Calu3 (cell line): ENCODE measurements at regions not wholly inside any gene's neighbourhood (a gene's known extent, or its start where the extent isn't known, plus 50 kb on each side); places are given as distances from the start of the nearest gene placed in this dataset.
"Not testable (repeated sequence)": the region's sequence is repeated elsewhere in the genome, so short reads cannot be mapped to it uniquely, and the experiment has no call there.

ENCODE experiments used
- BruUV-seq: library from RNA; stranded (reverse); fragments of 400-500 nt; replicated peaks from 2 replicates; lab custom pipeline; 2021; lab: Mats Ljungman, UMichigan
- CTCF ChIA-PET: fragments of 300-600 bp; sonication (Branson Sonifier 250); formaldehyde crosslinking; loops from one replicate; lab custom pipeline; 2022; ENCODE audit warnings: antibody characterized with exemption; lab: Charles Lee
- DNase-seq: peaks from one replicate; pipeline ENCODE4 v3.0.0; 2022
- H3K27ac Mint-ChIP-seq: one replicate; pipeline ENCODE4 v1.8.0; 2022; ENCODE audit warnings: mixed read lengths; ENCODE audit not compliant: unreplicated experiment
- H3K27me3 Mint-ChIP-seq: one replicate; pipeline ENCODE4 v1.8.0; 2022; ENCODE audit warnings: mixed read lengths; ENCODE audit not compliant: unreplicated experiment
- H3K36me3 Mint-ChIP-seq: one replicate; pipeline ENCODE4 v1.8.0; 2022; ENCODE audit warnings: mild to moderate bottlenecking, moderate library complexity, mixed read lengths; ENCODE audit not compliant: insufficient read depth, unreplicated experiment
- H3K4me1 Mint-ChIP-seq: one replicate; pipeline ENCODE4 v1.8.0; 2022; ENCODE audit warnings: mild to moderate bottlenecking, low read depth, mixed read lengths; ENCODE audit not compliant: unreplicated experiment
- H3K4me3 Mint-ChIP-seq: one replicate; pipeline ENCODE4 v1.8.0; 2022; ENCODE audit warnings: mild to moderate bottlenecking, low read depth, moderate library complexity, mixed read lengths; ENCODE audit not compliant: unreplicated experiment
- H3K9me3 Mint-ChIP-seq: one replicate; pipeline ENCODE4 v1.8.0; 2022; ENCODE audit warnings: low read depth, mixed read lengths; ENCODE audit not compliant: unreplicated experiment
- intact Hi-C: fragments of 100-400 bp; cut with micrococcal nuclease; formaldehyde crosslinking; loops from one replicate; pipeline ENCODE4 v1.10.0; 2022; ENCODE audit not compliant: unreplicated experiment
- TF ChIP-seq, protein P1 (sequence below): fragments of 200-600 bp; IDR thresholded peaks from one replicate; pipeline ENCODE4 v1.8.0; 2022; ENCODE audit warnings: antibody characterized with exemption; ENCODE audit not compliant: unreplicated experiment

DNA sequence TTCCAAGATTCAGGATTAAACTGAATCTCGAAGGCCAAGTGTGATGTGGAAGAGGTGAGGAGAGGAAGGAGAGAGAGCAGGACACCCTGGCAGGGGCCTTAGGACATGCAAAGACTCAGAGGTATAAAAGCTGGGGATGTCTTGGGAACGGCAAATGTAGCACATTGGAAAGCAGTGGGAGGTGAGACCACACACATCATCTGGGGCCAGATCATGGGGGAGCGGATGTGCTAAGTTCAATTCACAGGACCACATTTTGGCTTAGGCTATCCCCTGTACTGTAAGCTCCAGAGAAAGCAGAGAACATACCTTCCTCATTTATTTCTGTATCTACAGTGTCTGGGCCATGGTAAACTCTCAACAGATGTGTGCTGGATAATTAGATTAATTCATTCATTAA is 59.5 kb upstream of the MBOAT1 start:
- intact Hi-C loops: no loop called here
- H3K4me3 Mint-ChIP-seq: no peak overlapping the region
- no peaks in the 10 kb centered on the region for H3K9me3 Mint-ChIP-seq
- CTCF ChIA-PET: interaction anchor here (1.2 kb wide), 1 partner anchor 145 kb away, joined by 3 read pairs; no protein-coding TSS in a partner anchor
- TF ChIP-seq, protein P1, sequence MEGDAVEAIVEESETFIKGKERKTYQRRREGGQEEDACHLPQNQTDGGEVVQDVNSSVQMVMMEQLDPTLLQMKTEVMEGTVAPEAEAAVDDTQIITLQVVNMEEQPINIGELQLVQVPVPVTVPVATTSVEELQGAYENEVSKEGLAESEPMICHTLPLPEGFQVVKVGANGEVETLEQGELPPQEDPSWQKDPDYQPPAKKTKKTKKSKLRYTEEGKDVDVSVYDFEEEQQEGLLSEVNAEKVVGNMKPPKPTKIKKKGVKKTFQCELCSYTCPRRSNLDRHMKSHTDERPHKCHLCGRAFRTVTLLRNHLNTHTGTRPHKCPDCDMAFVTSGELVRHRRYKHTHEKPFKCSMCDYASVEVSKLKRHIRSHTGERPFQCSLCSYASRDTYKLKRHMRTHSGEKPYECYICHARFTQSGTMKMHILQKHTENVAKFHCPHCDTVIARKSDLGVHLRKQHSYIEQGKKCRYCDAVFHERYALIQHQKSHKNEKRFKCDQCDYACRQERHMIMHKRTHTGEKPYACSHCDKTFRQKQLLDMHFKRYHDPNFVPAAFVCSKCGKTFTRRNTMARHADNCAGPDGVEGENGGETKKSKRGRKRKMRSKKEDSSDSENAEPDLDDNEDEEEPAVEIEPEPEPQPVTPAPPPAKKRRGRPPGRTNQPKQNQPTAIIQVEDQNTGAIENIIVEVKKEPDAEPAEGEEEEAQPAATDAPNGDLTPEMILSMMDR: no peak
- H3K27ac Mint-ChIP-seq: no peak overlapping the region
- no peak for DNase-seq
- no TSS peak for BruUV-seq
- H3K4me1 Mint-ChIP-seq: peaks cover 38% of the 10 kb centered on the region
- no peaks in the 10 kb centered on the region for H3K27me3 Mint-ChIP-seq
- no peaks in the 10 kb centered on the region for H3K36me3 Mint-ChIP-seq

DNA sequence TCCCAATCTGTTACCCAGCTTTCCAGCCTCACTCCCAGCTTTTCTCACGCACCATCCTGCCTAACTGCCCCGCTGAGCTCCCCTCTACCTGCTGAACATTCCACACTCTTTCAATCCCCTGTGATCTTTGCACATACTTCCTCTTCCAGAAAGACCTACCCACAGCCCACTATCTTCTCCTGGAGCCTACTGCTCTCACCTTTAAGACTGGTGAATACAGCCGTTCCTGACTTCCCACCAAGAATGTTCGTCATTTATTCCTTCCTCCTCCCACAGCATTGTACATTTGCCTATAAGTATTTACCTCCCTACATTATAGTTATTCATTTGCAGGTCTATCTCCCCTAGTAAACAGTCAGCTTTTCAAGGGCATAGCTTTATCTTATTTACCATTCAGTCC is 61.9 kb upstream of the MBOAT1 start:
- CTCF ChIA-PET: interaction anchor here (0.6 to 2.8 kb wide), 6 partner anchors 14 to 318 kb away, joined by 3 to 10 read pairs (median 4); no protein-coding TSS in a partner anchor
- H3K4me1 Mint-ChIP-seq: peaks cover 21% of the 10 kb centered on the region

DNA sequence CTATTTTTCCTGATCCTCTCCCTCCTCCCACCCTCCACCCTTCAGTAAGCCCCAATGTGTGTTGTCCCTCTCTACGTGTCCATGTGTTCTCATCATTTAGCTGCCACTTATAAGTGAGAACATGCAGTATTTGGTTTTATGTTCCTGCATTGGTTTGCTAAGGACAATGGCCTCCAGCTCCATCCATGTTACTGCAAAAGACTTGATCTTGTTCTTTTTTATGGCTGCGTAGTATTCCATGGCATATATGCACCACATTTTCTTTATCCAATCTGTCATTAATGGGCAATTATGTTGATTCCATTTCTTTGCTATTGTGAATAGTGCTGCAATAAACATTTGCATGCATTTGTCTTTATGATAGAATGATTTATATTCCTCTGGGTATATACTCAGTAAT is 63.6 kb upstream of the MBOAT1 start:
- intact Hi-C loops: loop anchor here (2.0 kb wide), 2 partner anchors 39 to 73 kb away; no protein-coding TSS in a partner anchor
- not testable (repeated sequence) for DNase-seq
- peaks cover 21% of the 10 kb centered on the region for H3K4me1 Mint-ChIP-seq

More for the DNA sequence above, 61.9 kb upstream of the MBOAT1 start:
- DNase-seq: peak; percentile 46
- Mint-ChIP-seq H3K9me3 (no peaks in the 10 kb centered on the region), H3K4me3 (peak overlapping the region; percentile 12), H3K36me3 (no peaks in the 10 kb centered on the region), H3K27ac (peak overlapping the region; percentile 37), H3K27me3 (no peaks in the 10 kb centered on the region)
- intact Hi-C loops: loop anchor here (1.0 to 2.0 kb wide), 3 partner anchors 37 to 71 kb away; no protein-coding TSS in a partner anchor
- TF ChIP-seq, protein P1: no peak
- no TSS peak for BruUV-seq

DNA sequence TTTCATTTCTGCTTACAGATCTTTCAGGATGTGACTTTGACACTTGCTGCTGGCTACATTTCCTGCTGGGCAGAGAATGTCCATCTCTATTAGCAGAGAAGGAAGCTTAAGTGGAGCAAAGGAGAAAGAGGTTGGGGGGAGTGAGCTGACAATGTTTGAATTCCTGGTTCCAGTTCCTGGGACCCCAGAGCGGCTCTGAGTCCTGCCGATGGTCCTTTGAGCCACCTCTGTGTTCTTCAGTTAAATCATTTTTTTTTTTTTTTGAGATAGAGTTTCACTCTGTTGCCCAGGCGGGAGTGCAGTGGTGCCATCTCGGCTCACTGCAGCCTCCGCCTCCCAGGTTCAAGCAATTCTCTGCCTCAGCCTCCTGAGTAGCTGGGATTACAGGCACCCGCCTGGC is 65.5 kb upstream of the MBOAT1 start:
- DNase-seq, H3K9me3 Mint-ChIP-seq, H3K27me3 Mint-ChIP-seq, intact Hi-C loops, H3K27ac Mint-ChIP-seq, H3K36me3 Mint-ChIP-seq, H3K4me3 Mint-ChIP-seq, BruUV-seq: not testable (repeated sequence)
- CTCF ChIA-PET: interaction anchor here (0.7 to 2.1 kb wide), 3 partner anchors 41 to 151 kb away, joined by 3 to 5 read pairs (median 5); no protein-coding TSS in a partner anchor
- H3K4me1 Mint-ChIP-seq: peaks cover 12% of the 10 kb centered on the region

More for the DNA sequence above, 63.6 kb upstream of the MBOAT1 start:
- H3K4me3 Mint-ChIP-seq, H3K27me3 Mint-ChIP-seq, H3K27ac Mint-ChIP-seq, BruUV-seq, H3K9me3 Mint-ChIP-seq, H3K36me3 Mint-ChIP-seq: not testable (repeated sequence)
- CTCF ChIA-PET: interaction anchor here (0.6 to 2.4 kb wide), 2 partner anchors 9 to 39 kb away, joined by 3 to 10 read pairs; no protein-coding TSS in a partner anchor

GRCh38 chr6:20279051-20279450 is 66.8 kb upstream of the MBOAT1 start:
- Mint-ChIP-seq H3K27me3 (no peaks in the 10 kb centered on the region), H3K4me3 (no peak overlapping the region), H3K4me1 (peaks cover 7% of the 10 kb centered on the region), H3K27ac (no peak overlapping the region), H3K9me3 (peaks cover 12% of the 10 kb centered on the region), H3K36me3 (no peaks in the 10 kb centered on the region)
- BruUV-seq: no TSS peak
- DNase-seq: no peak
- intact Hi-C loops: no loop called here
- CTCF ChIA-PET: interaction anchor here (0.9 to 2.1 kb wide), 2 partner anchors 42 to 67 kb away, joined by 3 to 5 read pairs; partner anchors contain the start of gene MBOAT1
- TF ChIP-seq, protein P1: no peak
